ENCODE measurements at regions not wholly inside any gene's neighbourhood (a gene's known extent, or its start where the extent isn't known, plus 50 kb on each side); places are given as distances from the start of the nearest gene placed in this dataset.
"Not testable (repeated sequence)": the region's sequence is repeated elsewhere in the genome, so short reads cannot be mapped to it uniquely, and the experiment has no call there.

DNA sequence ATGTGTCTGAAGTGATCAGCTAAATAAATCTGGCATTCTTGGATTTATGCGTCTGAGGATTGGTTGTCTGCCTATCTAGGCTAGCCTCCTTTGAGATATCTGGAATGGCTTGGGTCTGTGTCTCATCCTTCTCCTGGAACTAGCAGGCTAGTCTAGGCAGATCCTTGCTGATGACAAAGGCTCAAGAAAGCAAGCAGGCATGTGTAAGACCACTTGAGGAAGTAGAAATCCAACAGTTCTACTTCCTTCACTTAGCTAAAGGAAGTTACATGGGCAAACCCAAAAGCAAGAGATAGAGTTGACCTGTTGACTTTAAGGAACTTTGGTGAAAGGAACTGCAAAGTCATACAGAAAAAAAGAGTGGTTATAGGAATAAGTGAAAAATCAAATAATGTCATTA, 672.6 kb downstream of the MAFB start:
- Histone ChIP-seq H3K79me2 (ENCODE audit: control insufficient read depth, low read length) (no peaks in the 10 kb centered on the region), H3F3A (ENCODE audit: control insufficient read depth, insufficient read depth) (no peaks in the 10 kb centered on the region), H3K36me3 (ENCODE audit: control insufficient read depth, low read length) (no peaks in the 10 kb centered on the region), H3K9me2 (replicated peaks; ENCODE audit: control insufficient read depth, low read length) (no peaks in the 10 kb centered on the region), H3K4me3 (ENCODE audit: low read length) (no peak overlapping the region), H3K9me3 (ENCODE audit: control insufficient read depth, insufficient read depth, low read length) (no peaks in the 10 kb centered on the region), H4K20me1 (ENCODE audit: control insufficient read depth, insufficient read depth, low read depth, low read length) (no peaks in the 10 kb centered on the region), H3K4me2 (ENCODE audit: low read length) (no peak overlapping the region), H3K27me3 (ENCODE audit: control insufficient read depth, low read length) (no peaks in the 10 kb centered on the region), H3K27ac (ENCODE audit: low read depth, low read length) (no peak overlapping the region), H3K4me1 (ENCODE audit: control insufficient read depth, low read length) (no peaks in the 10 kb centered on the region)
- no peak for TF ChIP-seq EZH2phosphoT487 (IDR thresholded peaks at IDR 0.05; ENCODE audit: borderline replicate concordance, low read length)
- TF ChIP-seq, protein P1, sequence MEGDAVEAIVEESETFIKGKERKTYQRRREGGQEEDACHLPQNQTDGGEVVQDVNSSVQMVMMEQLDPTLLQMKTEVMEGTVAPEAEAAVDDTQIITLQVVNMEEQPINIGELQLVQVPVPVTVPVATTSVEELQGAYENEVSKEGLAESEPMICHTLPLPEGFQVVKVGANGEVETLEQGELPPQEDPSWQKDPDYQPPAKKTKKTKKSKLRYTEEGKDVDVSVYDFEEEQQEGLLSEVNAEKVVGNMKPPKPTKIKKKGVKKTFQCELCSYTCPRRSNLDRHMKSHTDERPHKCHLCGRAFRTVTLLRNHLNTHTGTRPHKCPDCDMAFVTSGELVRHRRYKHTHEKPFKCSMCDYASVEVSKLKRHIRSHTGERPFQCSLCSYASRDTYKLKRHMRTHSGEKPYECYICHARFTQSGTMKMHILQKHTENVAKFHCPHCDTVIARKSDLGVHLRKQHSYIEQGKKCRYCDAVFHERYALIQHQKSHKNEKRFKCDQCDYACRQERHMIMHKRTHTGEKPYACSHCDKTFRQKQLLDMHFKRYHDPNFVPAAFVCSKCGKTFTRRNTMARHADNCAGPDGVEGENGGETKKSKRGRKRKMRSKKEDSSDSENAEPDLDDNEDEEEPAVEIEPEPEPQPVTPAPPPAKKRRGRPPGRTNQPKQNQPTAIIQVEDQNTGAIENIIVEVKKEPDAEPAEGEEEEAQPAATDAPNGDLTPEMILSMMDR (IDR thresholded peaks at IDR 0.05; ENCODE audit: low read depth, low read length, poor library complexity, severe bottlenecking): no peak

DNA sequence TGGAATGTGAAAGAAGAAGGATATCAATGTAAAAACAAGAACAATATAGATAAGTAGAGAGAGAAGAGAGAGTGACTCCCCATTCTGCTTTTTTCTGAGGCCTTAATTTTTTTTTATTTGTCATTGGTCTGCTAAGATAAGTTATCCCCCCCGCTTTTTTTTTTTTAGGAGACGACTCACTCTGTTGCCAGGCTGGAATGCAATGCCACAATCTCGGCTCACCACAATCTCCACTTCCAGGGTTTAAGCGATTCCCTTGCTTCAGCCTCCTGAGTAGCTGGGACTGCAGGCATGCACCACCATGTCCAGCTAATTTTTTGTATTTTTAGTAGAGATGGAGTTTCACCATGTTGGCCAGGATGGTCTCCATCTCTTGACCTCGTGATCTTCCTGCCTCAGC, 677.0 kb downstream of the MAFB start:
- H3K9me2 ChIP-seq (replicated peaks; ENCODE audit: control insufficient read depth, low read length); H3K4me3 ChIP-seq (ENCODE audit: low read length); H3K27ac ChIP-seq (ENCODE audit: low read depth, low read length); H4K20me1 ChIP-seq (ENCODE audit: control insufficient read depth, insufficient read depth, low read depth, low read length); H3K4me2 ChIP-seq (ENCODE audit: low read length); H3K79me2 ChIP-seq (ENCODE audit: control insufficient read depth, low read length); H3K36me3 ChIP-seq (ENCODE audit: control insufficient read depth, low read length); H3K9me3 ChIP-seq (ENCODE audit: control insufficient read depth, insufficient read depth, low read length); H3K4me1 ChIP-seq (ENCODE audit: control insufficient read depth, low read length); H3K27me3 ChIP-seq (ENCODE audit: control insufficient read depth, low read length); H3F3A ChIP-seq (ENCODE audit: control insufficient read depth, insufficient read depth): not testable (repeated sequence)

DNA sequence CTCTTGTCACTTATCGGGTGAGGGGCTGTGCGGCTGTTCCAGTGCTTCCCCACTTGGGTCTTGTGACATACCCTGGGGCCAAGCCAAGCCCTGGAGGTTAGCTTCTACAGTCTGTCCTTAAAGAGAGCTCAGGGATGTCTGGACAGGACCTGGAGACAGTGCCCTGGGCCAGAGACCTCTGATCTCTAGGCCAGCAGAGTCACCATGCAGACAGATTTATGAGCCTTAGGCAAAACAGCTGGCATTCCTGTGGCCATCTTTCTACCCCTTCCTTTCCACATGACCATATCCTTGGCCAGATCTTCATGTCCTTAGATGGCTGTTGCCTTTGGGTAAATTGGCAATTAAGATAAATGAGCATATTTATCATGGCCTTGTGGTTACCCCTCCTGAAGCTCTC, 678.6 kb downstream of the MAFB start:
- no peaks in the 10 kb centered on the region for H3F3A ChIP-seq (ENCODE audit: control insufficient read depth, insufficient read depth)
- no peak overlapping the region for H3K4me3 ChIP-seq (ENCODE audit: low read length)
- no peaks in the 10 kb centered on the region for H3K4me1 ChIP-seq (ENCODE audit: control insufficient read depth, low read length)
- no peak for TF ChIP-seq EZH2phosphoT487 (IDR thresholded peaks at IDR 0.05; ENCODE audit: borderline replicate concordance, low read length)
- TF ChIP-seq, protein P1 (IDR thresholded peaks at IDR 0.05; ENCODE audit: low read depth, low read length, poor library complexity, severe bottlenecking): no peak
- H3K9me3 ChIP-seq (ENCODE audit: control insufficient read depth, insufficient read depth, low read length): no peaks in the 10 kb centered on the region
- H3K79me2 ChIP-seq (ENCODE audit: control insufficient read depth, low read length): no peaks in the 10 kb centered on the region
- no peaks in the 10 kb centered on the region for H3K27me3 ChIP-seq (ENCODE audit: control insufficient read depth, low read length)
- H3K36me3 ChIP-seq (ENCODE audit: control insufficient read depth, low read length): no peaks in the 10 kb centered on the region
- no peak overlapping the region for H3K4me2 ChIP-seq (ENCODE audit: low read length)
- no peak overlapping the region for H3K27ac ChIP-seq (ENCODE audit: low read depth, low read length)
- H4K20me1 ChIP-seq (ENCODE audit: control insufficient read depth, insufficient read depth, low read depth, low read length): no peaks in the 10 kb centered on the region
- H3K9me2 ChIP-seq (replicated peaks; ENCODE audit: control insufficient read depth, low read length): no peaks in the 10 kb centered on the region

DNA sequence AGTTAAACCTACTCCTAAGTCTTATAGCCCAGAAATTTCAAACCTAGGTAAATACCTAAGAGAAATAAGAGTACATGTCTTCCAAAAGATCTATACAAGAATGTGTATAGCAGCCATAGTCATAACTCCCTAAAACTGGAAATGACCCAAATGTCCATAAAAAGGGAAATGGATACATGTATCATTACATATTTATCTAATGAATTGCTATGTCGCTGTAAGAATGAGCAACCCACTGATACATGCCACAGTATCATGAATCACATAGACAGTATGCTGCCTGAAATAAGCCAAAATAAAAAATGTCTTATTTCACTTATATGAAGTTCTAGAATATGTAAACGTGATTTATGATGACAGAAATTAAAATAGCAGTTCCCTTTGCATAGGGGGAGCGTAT, 679.5 kb downstream of the MAFB start:
- Histone ChIP-seq H3K79me2 (ENCODE audit: control insufficient read depth, low read length) (no peaks in the 10 kb centered on the region), H3K4me1 (ENCODE audit: control insufficient read depth, low read length) (no peaks in the 10 kb centered on the region), H3K36me3 (ENCODE audit: control insufficient read depth, low read length) (no peaks in the 10 kb centered on the region), H3K9me3 (ENCODE audit: control insufficient read depth, insufficient read depth, low read length) (no peaks in the 10 kb centered on the region), H3K9me2 (replicated peaks; ENCODE audit: control insufficient read depth, low read length) (no peaks in the 10 kb centered on the region), H3F3A (ENCODE audit: control insufficient read depth, insufficient read depth) (no peaks in the 10 kb centered on the region), H3K4me2 (ENCODE audit: low read length) (no peak overlapping the region), H3K27me3 (ENCODE audit: control insufficient read depth, low read length) (no peaks in the 10 kb centered on the region), H3K4me3 (ENCODE audit: low read length) (no peak overlapping the region), H3K27ac (ENCODE audit: low read depth, low read length) (no peak overlapping the region), H4K20me1 (ENCODE audit: control insufficient read depth, insufficient read depth, low read depth, low read length) (no peaks in the 10 kb centered on the region)
- TF ChIP-seq, protein P1 (IDR thresholded peaks at IDR 0.05; ENCODE audit: low read depth, low read length, poor library complexity, severe bottlenecking): no peak

Data from DOHH2 (cell line).